ENCODE measurements at regions not wholly inside any gene's neighbourhood (a gene's known extent, or its start where the extent isn't known, plus 50 kb on each side); places are given as distances from the start of the nearest gene placed in this dataset.

GRCh38 chr10:105540381-105540780, 899.3 kb downstream of the SORCS3 start:
- H3K4me3 ChIP-seq: no peak overlapping the region
- no peaks in the 10 kb centered on the region for H3K9me3 ChIP-seq
- H3K27me3 ChIP-seq: no peaks in the 10 kb centered on the region
- no peaks in the 10 kb centered on the region for H3K4me1 ChIP-seq
- intact Hi-C loops (cut with DNase I; ENCODE audit: low total_unique reads): no loop called here
- H3K36me3 ChIP-seq: no peaks in the 10 kb centered on the region
- TF ChIP-seq CTCF (IDR thresholded peaks at IDR 0.05): no peak
- DNase-seq: no peak
- no peak overlapping the region for H3K27ac ChIP-seq

- Histone ChIP-seq H3K36me3 (no peaks in the 10 kb centered on the region), H3K27ac (no peak overlapping the region), H3K9me3 (no peaks in the 10 kb centered on the region), H3K4me3 (no peak overlapping the region), H3K27me3 (no peaks in the 10 kb centered on the region), H3K4me1 (no peaks in the 10 kb centered on the region)
- DNase-seq: no peak
- TF ChIP-seq CTCF (IDR thresholded peaks at IDR 0.05): no peak
- intact Hi-C loops (cut with DNase I; ENCODE audit: low total_unique reads): no loop called here
Measured at GRCh38 chr10:105538874-105539273, 897.8 kb downstream of the SORCS3 start.

- no peak for TF ChIP-seq CTCF (IDR thresholded peaks at IDR 0.05)
- H3K36me3 ChIP-seq: no peaks in the 10 kb centered on the region
- intact Hi-C loops (cut with DNase I; ENCODE audit: low total_unique reads): no loop called here
- no peak overlapping the region for H3K27ac ChIP-seq
- H3K27me3 ChIP-seq: no peaks in the 10 kb centered on the region
- no peaks in the 10 kb centered on the region for H3K4me1 ChIP-seq
- H3K9me3 ChIP-seq: peaks cover 0 to 4% (median 0%) of the 10 kb centered on the region in 3 donors
- DNase-seq: no peak
- no peak overlapping the region for H3K4me3 ChIP-seq
Measured at GRCh38 chr10:105535478-105535877, 894.4 kb downstream of the SORCS3 start.

GRCh38 chr10:105534086-105534485, 893.0 kb downstream of the SORCS3 start:
- no peak for TF ChIP-seq CTCF (IDR thresholded peaks at IDR 0.05)

GRCh38 chr10:105516511-105516910, 875.4 kb downstream of the SORCS3 start:
- no peak for TF ChIP-seq CTCF (IDR thresholded peaks at IDR 0.05)
- H3K36me3 ChIP-seq: no peaks in the 10 kb centered on the region
- H3K9me3 ChIP-seq: no peaks in the 10 kb centered on the region
- no peak overlapping the region for H3K4me3 ChIP-seq
- no peaks in the 10 kb centered on the region for H3K4me1 ChIP-seq
- H3K27ac ChIP-seq: no peak overlapping the region
- no peak for DNase-seq
- no peaks in the 10 kb centered on the region for H3K27me3 ChIP-seq
- intact Hi-C loops (cut with DNase I; ENCODE audit: low total_unique reads): no loop called here

More at GRCh38 chr10:105534086-105534485, 893.0 kb downstream of the SORCS3 start:
- intact Hi-C loops (cut with DNase I; ENCODE audit: low total_unique reads): no loop called here
- no peaks in the 10 kb centered on the region for H3K36me3 ChIP-seq
- H3K4me3 ChIP-seq: no peak overlapping the region
- no peaks in the 10 kb centered on the region for H3K4me1 ChIP-seq
- DNase-seq: no peak
- H3K9me3 ChIP-seq: peaks cover 0 to 4% (median 0%) of the 10 kb centered on the region in 3 donors
- H3K27me3 ChIP-seq: no peaks in the 10 kb centered on the region
- no peak overlapping the region for H3K27ac ChIP-seq

- Histone ChIP-seq H3K9me3 (no peaks in the 10 kb centered on the region), H3K4me3 (no peak overlapping the region), H3K36me3 (no peaks in the 10 kb centered on the region), H3K27ac (no peak overlapping the region), H3K27me3 (no peaks in the 10 kb centered on the region), H3K4me1 (no peaks in the 10 kb centered on the region)
- intact Hi-C loops (cut with DNase I; ENCODE audit: low total_unique reads): no loop called here
- DNase-seq: no peak
- TF ChIP-seq CTCF (IDR thresholded peaks at IDR 0.05): no peak
Measured at GRCh38 chr10:105514106-105514505, 873.0 kb downstream of the SORCS3 start.

All from tibial artery (tissue), 4 donors.